ENCODE measurements at regions not wholly inside any gene's neighbourhood (a gene's known extent, or its start where the extent isn't known, plus 50 kb on each side); places are given as distances from the start of the nearest gene placed in this dataset.

- Histone ChIP-seq H3K4me2 (ENCODE audit: low read length) (no peak overlapping the region), H3K9me3 (ENCODE audit: low read length) (no peaks in the 10 kb centered on the region), H3K4me1 (ENCODE audit: insufficient read depth, low read length, severe bottlenecking) (no peaks in the 10 kb centered on the region), H3F3A (ENCODE audit: insufficient read depth, low read length) (no peaks in the 10 kb centered on the region), H3K79me2 (ENCODE audit: insufficient read depth, low read length) (no peaks in the 10 kb centered on the region), H3K27me3 (ENCODE audit: insufficient read depth, low read length) (no peaks in the 10 kb centered on the region), H4K20me1 (ENCODE audit: insufficient read depth, low read length) (no peaks in the 10 kb centered on the region), H3K4me3 (ENCODE audit: low read depth, low read length, poor library complexity, severe bottlenecking) (no peak overlapping the region), H2AFZ (ENCODE audit: low read length) (no peak overlapping the region), H3K27ac (ENCODE audit: low read depth, low read length, poor library complexity, severe bottlenecking) (no peak overlapping the region), H3K36me3 (ENCODE audit: insufficient read depth, low read length) (no peaks in the 10 kb centered on the region), H3K9me2 (ENCODE audit: low read depth, low read length) (no peaks in the 10 kb centered on the region), H3K9ac (ENCODE audit: low read length) (no peak overlapping the region)
- TF ChIP-seq EZH2 (IDR thresholded peaks at IDR 0.05; ENCODE audit: borderline replicate concordance, low read length) (no peak), CTCF (IDR thresholded peaks at IDR 0.05; ENCODE audit: low read length) (no peak)
Observed at GRCh38 chr7:81519886-81520285, 250.0 kb downstream of the HGF start.

GRCh38 chr7:81516898-81517297 lies 252.9 kb downstream of the HGF start:
- H3K27me3 ChIP-seq (ENCODE audit: insufficient read depth, low read length): no peaks in the 10 kb centered on the region
- H3K4me1 ChIP-seq (ENCODE audit: insufficient read depth, low read length, severe bottlenecking): no peaks in the 10 kb centered on the region
- TF ChIP-seq CTCF (IDR thresholded peaks at IDR 0.05; ENCODE audit: low read length) (no peak), EZH2 (IDR thresholded peaks at IDR 0.05; ENCODE audit: borderline replicate concordance, low read length) (no peak)
- H3K9me2 ChIP-seq (ENCODE audit: low read depth, low read length): no peaks in the 10 kb centered on the region
- H2AFZ ChIP-seq (ENCODE audit: low read length): no peak overlapping the region
- no peak overlapping the region for H3K4me2 ChIP-seq (ENCODE audit: low read length)
- H3F3A ChIP-seq (ENCODE audit: insufficient read depth, low read length): no peaks in the 10 kb centered on the region
- H3K4me3 ChIP-seq (ENCODE audit: low read depth, low read length, poor library complexity, severe bottlenecking): no peak overlapping the region
- no peak overlapping the region for H3K27ac ChIP-seq (ENCODE audit: low read depth, low read length, poor library complexity, severe bottlenecking)
- no peaks in the 10 kb centered on the region for H4K20me1 ChIP-seq (ENCODE audit: insufficient read depth, low read length)
- H3K9me3 ChIP-seq (ENCODE audit: low read length): no peaks in the 10 kb centered on the region
- H3K79me2 ChIP-seq (ENCODE audit: insufficient read depth, low read length): no peaks in the 10 kb centered on the region
- H3K36me3 ChIP-seq (ENCODE audit: insufficient read depth, low read length): no peaks in the 10 kb centered on the region
- no peak overlapping the region for H3K9ac ChIP-seq (ENCODE audit: low read length)

GRCh38 chr7:81515009-81515408 lies 254.8 kb downstream of the HGF start:
- H3K4me2 ChIP-seq (ENCODE audit: low read length): no peak overlapping the region
- no peak overlapping the region for H3K9ac ChIP-seq (ENCODE audit: low read length)
- H3K27ac ChIP-seq (ENCODE audit: low read depth, low read length, poor library complexity, severe bottlenecking): no peak overlapping the region
- no peaks in the 10 kb centered on the region for H3F3A ChIP-seq (ENCODE audit: insufficient read depth, low read length)
- TF ChIP-seq CTCF (IDR thresholded peaks at IDR 0.05; ENCODE audit: low read length) (no peak), EZH2 (IDR thresholded peaks at IDR 0.05; ENCODE audit: borderline replicate concordance, low read length) (no peak)
- H3K9me3 ChIP-seq (ENCODE audit: low read length): no peaks in the 10 kb centered on the region
- H3K27me3 ChIP-seq (ENCODE audit: insufficient read depth, low read length): no peaks in the 10 kb centered on the region
- no peaks in the 10 kb centered on the region for H3K4me1 ChIP-seq (ENCODE audit: insufficient read depth, low read length, severe bottlenecking)
- no peaks in the 10 kb centered on the region for H3K79me2 ChIP-seq (ENCODE audit: insufficient read depth, low read length)
- H3K36me3 ChIP-seq (ENCODE audit: insufficient read depth, low read length): no peaks in the 10 kb centered on the region
- H2AFZ ChIP-seq (ENCODE audit: low read length): no peak overlapping the region
- H3K9me2 ChIP-seq (ENCODE audit: low read depth, low read length): no peaks in the 10 kb centered on the region
- H4K20me1 ChIP-seq (ENCODE audit: insufficient read depth, low read length): no peaks in the 10 kb centered on the region
- no peak overlapping the region for H3K4me3 ChIP-seq (ENCODE audit: low read depth, low read length, poor library complexity, severe bottlenecking)

Data from OCI-LY1 (cell line).